Fibroblast of skin of right biceps (primary cell): ENCODE measurements at regions not wholly inside any gene's neighbourhood (a gene's known extent, or its start where the extent isn't known, plus 50 kb on each side); places are given as distances from the start of the nearest gene placed in this dataset.

ENCODE experiments used
- DNase-seq: peaks from one replicate; pipeline ENCODE4 v3.0.0-alpha.2; 2013

DNA sequence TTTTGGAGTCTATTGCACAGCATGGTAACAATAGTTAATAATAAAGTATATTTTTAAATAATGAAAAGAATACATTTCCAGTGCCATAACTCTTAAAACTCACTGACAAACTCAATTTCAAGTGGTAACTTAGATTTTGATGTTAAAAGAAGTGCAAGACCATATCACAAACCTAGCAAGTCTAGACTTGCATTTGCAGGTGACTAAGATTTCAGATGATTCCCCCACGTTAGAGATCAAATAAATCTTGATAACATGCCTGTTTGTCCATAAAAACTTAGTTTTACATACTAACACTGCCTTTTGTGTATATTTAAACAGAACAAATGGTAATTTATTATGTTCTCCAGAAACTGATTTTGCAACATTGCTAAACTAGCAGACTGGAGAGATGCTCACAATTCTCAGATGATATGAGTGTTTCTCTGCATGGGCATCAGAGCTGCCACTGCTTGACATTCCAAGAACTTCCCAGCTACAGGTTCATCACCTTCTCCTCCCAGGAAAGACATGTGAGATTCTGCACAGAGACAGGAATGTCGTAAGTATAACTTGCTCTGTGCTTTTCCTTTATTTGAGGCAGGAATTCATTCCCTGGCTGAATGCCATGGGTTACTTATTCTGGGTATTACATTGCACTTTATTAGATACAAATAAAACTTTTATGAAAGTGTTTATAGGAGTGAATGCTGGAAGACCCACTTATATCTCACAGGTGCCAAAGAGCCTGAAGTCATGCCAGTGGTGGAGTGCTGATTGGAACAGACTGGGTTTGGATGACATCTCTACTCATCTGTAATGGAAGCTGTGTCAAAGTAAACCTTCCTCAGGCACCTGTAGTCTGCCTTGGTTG, 160.2 kb upstream of the FOXA2 start:
- no peak for DNase-seq

- DNase-seq, result no peak
Observed at GRCh38 chr20:22745194-22745500, 160.8 kb upstream of the FOXA2 start.

DNA sequence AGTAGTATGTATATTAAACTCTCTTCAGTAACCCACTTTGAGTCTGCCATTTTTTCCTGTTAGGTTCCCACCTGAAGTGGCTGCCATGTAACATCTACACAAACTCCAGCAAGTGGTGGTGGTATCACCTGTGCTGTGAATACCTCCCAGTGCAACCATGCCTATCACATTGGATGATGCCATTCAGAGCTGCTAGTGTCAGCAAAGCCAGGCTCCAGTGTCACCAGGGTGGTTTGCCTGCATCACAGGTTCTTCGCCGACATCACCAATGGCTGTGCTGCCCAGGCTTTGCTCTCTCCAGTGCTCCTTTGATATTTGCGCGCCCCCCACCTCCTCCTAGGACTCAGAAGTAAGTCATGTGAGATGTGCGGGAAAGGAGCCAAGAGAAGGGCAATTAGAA, 162.6 kb upstream of the FOXA2 start:
- no peak for DNase-seq

- DNase-seq, result no peak
Observed at GRCh38 chr20:22752324-22752723, 168.0 kb upstream of the FOXA2 start.

- no peak for DNase-seq
Observed at GRCh38 chr20:22757424-22758183, 173.2 kb upstream of the FOXA2 start.

DNA sequence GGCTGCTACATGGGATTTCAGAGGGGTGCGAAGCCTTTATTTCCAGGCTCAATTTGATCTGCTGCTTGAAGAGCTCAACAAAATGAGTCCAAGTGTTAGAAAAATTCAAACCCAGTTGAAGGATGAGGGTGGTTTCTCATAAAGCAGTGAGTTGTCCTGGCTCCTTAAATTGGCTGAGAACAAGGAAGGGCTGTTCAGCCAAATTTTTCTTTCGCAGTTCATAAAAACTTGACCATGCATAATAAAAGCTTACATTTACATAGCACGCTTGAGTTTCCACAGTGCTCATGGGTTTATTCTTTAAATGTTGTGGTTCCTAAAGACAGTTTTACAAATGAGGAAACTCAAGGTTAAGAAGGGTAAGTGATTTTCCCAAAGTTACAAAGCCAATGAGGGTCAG, 174.4 kb upstream of the FOXA2 start:
- DNase-seq, result no peak

DNA sequence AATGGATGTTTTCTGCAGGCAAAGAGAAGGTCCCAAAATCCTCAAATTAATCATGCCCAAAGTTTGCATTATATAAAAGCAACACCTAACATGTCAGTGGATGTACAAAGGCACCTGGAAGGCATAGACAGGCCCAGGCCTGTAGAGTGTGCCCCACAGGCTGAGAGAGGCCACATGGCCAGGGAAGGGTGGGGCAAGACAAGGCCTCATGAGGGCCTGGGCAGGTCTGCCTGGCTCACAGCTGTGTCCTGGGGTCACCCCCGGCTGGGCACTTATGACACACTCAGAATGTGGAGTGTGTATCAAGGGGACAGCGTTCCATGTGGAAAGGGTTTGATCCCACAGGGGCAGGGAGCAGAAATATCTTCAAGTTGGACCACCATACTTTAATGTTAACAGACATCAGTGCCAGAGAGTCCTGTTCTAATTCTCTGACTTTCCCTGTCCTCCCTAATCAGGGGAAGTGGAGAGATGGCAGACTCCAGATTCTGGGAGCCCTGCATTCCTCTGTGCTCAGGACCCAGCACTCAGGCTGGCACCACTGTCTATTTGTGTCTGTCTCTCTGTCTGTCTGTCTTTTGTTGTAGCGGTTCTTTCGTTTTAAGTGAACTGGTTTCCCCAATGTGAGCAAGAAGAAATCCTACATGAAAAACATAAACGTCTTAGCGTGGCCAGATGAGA, 178.3 kb upstream of the FOXA2 start:
- DNase-seq, result no peak

GRCh38 chr20:22763257-22763906, 179.0 kb upstream of the FOXA2 start:
- peak; percentile 60 for DNase-seq

- peak; percentile 15 for DNase-seq
Observed at GRCh38 chr20:22768266-22769178, 184.2 kb upstream of the FOXA2 start.

- DNase-seq, result no peak
Observed at GRCh38 chr20:22770241-22770800, 185.9 kb upstream of the FOXA2 start.

DNA sequence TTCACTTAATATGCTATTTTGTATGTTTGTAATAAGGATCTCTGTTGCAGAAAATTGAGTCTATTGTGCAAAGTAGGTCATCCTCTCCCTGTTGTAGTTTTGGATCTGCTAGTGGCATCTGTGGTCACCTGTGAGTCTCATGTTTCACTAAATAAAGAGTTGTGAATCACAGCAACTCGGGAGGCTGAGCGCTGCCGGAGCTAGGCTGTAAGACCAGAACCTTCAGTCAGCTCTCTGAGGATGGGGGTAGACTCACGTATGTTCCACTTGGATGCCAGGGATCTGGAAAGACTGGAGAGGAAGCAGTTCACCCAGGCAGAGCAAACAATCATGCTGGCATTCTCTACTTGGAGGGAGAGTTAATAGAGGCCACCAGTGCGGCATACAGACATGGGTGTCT, 187.3 kb upstream of the FOXA2 start:
- DNase-seq, result no peak

GRCh38 chr20:22773344-22773743, 189.0 kb upstream of the FOXA2 start:
- DNase-seq, result no peak

DNA sequence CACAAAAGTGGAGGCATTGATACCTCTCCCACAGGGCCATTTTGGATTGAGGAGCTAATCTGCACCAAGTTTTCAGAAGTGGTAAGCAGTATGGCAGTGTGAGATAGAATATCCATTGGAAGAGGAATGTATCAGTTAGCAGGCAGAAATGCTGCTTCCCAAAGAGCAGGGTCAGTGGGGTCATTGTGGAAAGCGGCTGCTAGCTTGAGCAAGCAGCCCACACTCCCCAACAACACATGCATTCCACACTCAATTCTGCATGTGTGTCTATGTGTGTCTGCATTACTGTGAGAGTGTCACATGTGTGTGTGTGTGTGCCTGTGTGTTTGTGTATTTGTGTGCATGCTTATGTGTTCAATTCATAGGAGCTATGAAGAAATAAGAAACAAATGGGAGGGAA, 190.9 kb upstream of the FOXA2 start:
- no peak for DNase-seq

- peak; percentile 58 for DNase-seq
Observed at GRCh38 chr20:22775671-22776139, 191.3 kb upstream of the FOXA2 start.

DNA sequence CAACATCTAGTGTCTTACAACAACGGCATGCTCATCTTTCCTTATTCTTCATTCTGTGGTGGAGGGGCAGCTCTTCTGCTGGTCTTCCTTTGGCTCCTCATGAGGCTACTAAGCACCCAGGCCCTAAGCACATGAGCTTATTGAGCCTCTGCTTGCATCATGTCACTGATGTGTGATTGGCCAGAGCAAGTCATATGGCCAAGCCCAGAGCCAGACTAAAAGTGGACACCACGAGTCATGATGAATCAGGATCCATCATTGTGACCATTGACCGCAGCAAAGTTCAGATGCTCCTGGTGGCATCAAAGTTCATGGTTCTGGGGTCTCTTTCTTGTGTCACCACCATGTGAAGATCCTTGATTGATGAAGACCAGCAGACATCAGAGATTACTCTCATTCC, 192.0 kb upstream of the FOXA2 start:
- DNase-seq, result no peak

DNA sequence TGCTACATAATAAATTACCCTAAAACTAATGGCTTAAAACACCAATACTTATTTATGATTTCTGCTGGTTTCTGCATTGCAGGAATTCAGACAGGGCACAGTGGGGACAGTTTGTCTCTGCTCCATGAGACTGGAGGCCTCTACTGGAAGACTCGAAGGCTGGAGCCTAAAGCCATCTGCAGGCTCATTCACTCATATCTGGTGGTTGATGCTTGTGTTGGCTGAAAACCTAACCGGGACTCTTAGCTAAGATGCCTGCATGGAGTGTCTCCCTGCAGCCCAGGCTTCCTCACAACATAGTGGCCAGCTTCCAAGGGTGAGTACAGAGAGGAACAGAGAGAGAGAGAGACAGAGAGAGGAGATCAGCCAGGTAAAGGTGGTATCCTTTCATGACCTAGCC, 195.5 kb upstream of the FOXA2 start:
- DNase-seq, result no peak

- DNase-seq, result no peak
Observed at GRCh38 chr20:22781869-22782268, 197.5 kb upstream of the FOXA2 start.

GRCh38 chr20:22789676-22790075, 205.3 kb upstream of the FOXA2 start:
- no peak for DNase-seq

DNA sequence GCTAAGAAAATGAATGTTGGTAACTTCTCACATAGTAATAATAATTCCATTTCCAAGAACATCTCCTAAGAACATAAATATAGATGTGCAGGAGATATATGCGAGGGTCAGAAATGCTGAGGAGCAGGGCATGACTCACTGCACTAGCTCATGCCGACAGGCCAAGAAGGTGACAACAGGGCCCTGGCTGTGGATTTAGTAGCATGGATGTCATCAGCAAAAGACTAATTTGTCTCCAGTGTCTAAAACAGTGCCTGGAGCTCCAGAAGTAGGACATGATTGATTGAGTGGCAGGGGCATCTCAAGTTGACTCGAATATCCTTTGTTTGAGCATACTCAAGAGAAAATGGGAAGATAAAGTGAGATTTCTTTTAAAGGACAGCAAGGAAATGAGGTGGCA, 207.0 kb upstream of the FOXA2 start:
- peak; percentile 20 for DNase-seq

DNA sequence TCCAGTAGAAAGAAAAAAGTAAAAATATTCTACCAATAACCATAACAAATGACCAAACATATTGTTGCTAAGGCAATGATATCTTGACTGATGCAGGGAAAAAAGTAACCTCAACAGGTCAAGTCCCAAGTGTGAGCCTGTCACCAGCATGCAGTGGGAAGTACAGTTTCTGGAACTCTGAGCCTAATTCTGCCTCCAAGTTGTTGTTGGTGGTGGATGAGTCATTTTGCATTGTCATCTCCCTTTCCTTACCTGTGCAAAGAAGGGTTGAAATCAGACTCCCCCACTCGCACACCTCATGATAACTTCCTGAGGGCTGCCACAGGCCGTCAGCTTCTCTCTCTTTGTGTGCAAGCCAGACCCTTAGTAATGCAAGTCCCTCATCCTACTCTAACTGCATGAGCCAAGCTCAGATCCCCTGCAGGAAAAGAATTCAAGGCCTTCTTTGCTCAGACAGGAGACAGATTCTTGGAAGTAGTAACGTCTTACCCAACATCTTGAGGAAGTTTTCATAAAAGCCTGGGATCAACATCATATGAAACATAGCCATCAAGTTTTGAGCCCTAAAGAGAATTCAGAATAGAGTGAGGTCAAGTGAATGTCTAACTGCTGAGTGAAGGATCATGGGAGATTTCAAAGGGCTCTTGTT, 207.6 kb upstream of the FOXA2 start:
- no peak for DNase-seq

DNA sequence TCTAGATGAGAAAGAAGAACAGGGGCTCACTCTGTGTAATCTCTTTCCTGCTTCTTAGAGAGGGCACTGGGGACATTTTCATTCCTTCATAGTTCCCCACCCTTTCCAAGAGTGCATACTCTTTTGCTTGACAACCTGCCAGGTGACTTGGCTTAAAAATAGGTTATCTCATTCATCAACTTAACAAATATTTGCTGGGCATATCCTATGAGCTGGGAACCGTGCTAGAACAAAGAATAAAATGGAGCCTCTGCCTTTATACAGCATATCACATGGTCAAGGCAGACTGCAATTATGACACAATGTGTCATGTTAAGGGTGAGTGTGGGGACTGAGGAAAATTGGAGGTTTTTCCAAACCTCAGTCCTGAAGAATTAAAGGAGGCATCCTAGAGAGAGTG, 209.8 kb upstream of the FOXA2 start:
- peak; percentile 46 for DNase-seq
